ENCODE measurements at regions not wholly inside any gene's neighbourhood (a gene's known extent, or its start where the extent isn't known, plus 50 kb on each side); places are given as distances from the start of the nearest gene placed in this dataset.

DNA sequence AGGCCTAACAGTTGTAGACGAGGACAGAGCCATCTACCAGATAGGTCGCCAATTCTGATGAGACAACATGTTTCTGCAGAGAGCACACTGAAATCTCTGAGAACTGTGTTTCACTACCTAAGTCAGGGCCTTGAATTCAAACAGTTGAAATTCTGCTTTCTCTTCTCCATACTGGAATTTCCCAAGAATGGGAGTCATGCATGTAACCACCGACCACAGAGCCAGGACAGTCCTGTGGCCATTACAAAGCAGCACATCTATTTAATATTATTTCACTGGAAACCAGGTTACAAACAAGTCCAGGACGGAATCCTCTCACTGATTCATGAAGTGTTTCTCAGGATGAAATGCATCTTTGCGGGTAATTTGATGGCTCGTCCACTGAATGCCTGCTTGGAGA is 62.0 kb upstream of the ST8SIA6 start:
- TF ChIP-seq CTCF (IDR thresholded peaks at IDR 0.05; ENCODE audit: low read depth, low read length) = no peak
- TF ChIP-seq EZH2phosphoT487 (IDR thresholded peaks at IDR 0.05; ENCODE audit: low read depth) = no peak

Measured in OCI-LY3 (cell line).